ENCODE measurements at regions not wholly inside any gene's neighbourhood (a gene's known extent, or its start where the extent isn't known, plus 50 kb on each side); places are given as distances from the start of the nearest gene placed in this dataset.

- H3K27ac ChIP-seq, result no peak overlapping the region
- H3K4me3 ChIP-seq, result no peak overlapping the region
- in situ Hi-C loops (cut with MboI; ENCODE audit: low pct_ligation_motif_present in 1 of 4, low pct_unique_long_range_greater_than_20kb in 1 of 4, low sequenced_read_pairs in 3 of 4) (no loop called here), intact Hi-C loops (cut with DNase I; ENCODE audit: low total_unique reads) (no loop called here)
- DNase-seq, result no peak
- TF ChIP-seq POLR2A (IDR thresholded peaks at IDR 0.05) (no peak), POLR2AphosphoS5 (IDR thresholded peaks at IDR 0.05) (no peak), CTCF (IDR thresholded peaks at IDR 0.05) (no peak), EP300 (IDR thresholded peaks at IDR 0.05; ENCODE audit: low read depth) (no peak)
- H3K36me3 ChIP-seq, result no peaks in the 10 kb centered on the region
- no peaks in the 10 kb centered on the region for H3K27me3 ChIP-seq
- no peaks in the 10 kb centered on the region for H3K9me3 ChIP-seq
- WGBS, 2 donors (ENCODE audit: low coverage in 1 of 2), result 58 to 69% methylated on average over 2 of the region's 2 CpGs
- H3K4me1 ChIP-seq, result no peaks in the 10 kb centered on the region
These were observed 459.7 kb downstream of the BTG1 start for GRCh38 chr12:91685917-91686316.

- H3K4me3 ChIP-seq, result no peak overlapping the region
- DNase-seq, result no peak
- intact Hi-C loops (cut with DNase I; ENCODE audit: low total_unique reads) (no loop called here), in situ Hi-C loops (cut with MboI; ENCODE audit: low pct_ligation_motif_present in 1 of 4, low pct_unique_long_range_greater_than_20kb in 1 of 4, low sequenced_read_pairs in 3 of 4) (no loop called here)
- no peaks in the 10 kb centered on the region for H3K27me3 ChIP-seq
- no peaks in the 10 kb centered on the region for H3K9me3 ChIP-seq
- 67 to 78% methylated on average over 1 to 11 of the region's 11 CpGs for WGBS, 2 donors (ENCODE audit: low coverage in 1 of 2)
- no peaks in the 10 kb centered on the region for H3K4me1 ChIP-seq
- no peak overlapping the region for H3K27ac ChIP-seq
- no peak for TF ChIP-seq POLR2AphosphoS5 (IDR thresholded peaks at IDR 0.05)
- TF ChIP-seq POLR2A (IDR thresholded peaks at IDR 0.05), result no peak
- no peak for TF ChIP-seq EP300 (IDR thresholded peaks at IDR 0.05; ENCODE audit: low read depth)
- no peak for TF ChIP-seq CTCF (IDR thresholded peaks at IDR 0.05)
- H3K36me3 ChIP-seq, result no peaks in the 10 kb centered on the region
These were observed 463.9 kb downstream of the BTG1 start for GRCh38 chr12:91681751-91682150.

GRCh38 chr12:91680864-91681263, 464.8 kb downstream of the BTG1 start:
- in situ Hi-C loops (cut with MboI; ENCODE audit: low pct_ligation_motif_present in 1 of 4, low pct_unique_long_range_greater_than_20kb in 1 of 4, low sequenced_read_pairs in 3 of 4), result no loop called here
- 65 to 71% methylated on average over 2 of the region's 2 CpGs for WGBS, 2 donors (ENCODE audit: low coverage in 1 of 2)
- H3K4me1 ChIP-seq, result no peaks in the 10 kb centered on the region
- H3K27ac ChIP-seq, result no peak overlapping the region
- H3K9me3 ChIP-seq, result no peaks in the 10 kb centered on the region
- DNase-seq, result no peak
- no peaks in the 10 kb centered on the region for H3K36me3 ChIP-seq
- TF ChIP-seq POLR2A (IDR thresholded peaks at IDR 0.05) (no peak), EP300 (IDR thresholded peaks at IDR 0.05; ENCODE audit: low read depth) (no peak), POLR2AphosphoS5 (IDR thresholded peaks at IDR 0.05) (no peak), CTCF (IDR thresholded peaks at IDR 0.05) (no peak)
- intact Hi-C loops (cut with DNase I; ENCODE audit: low total_unique reads), result no loop called here
- no peak overlapping the region for H3K4me3 ChIP-seq
- H3K27me3 ChIP-seq, result no peaks in the 10 kb centered on the region

- Histone ChIP-seq H3K9me3 (no peaks in the 10 kb centered on the region), H3K4me3 (no peak overlapping the region), H3K27me3 (no peaks in the 10 kb centered on the region), H3K4me1 (no peaks in the 10 kb centered on the region), H3K36me3 (no peaks in the 10 kb centered on the region), H3K27ac (no peak overlapping the region)
- in situ Hi-C loops (cut with MboI; ENCODE audit: low pct_ligation_motif_present in 1 of 4, low pct_unique_long_range_greater_than_20kb in 1 of 4, low sequenced_read_pairs in 3 of 4) (no loop called here), intact Hi-C loops (cut with DNase I; ENCODE audit: low total_unique reads) (no loop called here)
- 44 to 85% methylated on average over 1 of the region's 1 CpG for WGBS, 2 donors (ENCODE audit: low coverage in 1 of 2)
- no peak for TF ChIP-seq CTCF (IDR thresholded peaks at IDR 0.05)
- no peak for TF ChIP-seq POLR2AphosphoS5 (IDR thresholded peaks at IDR 0.05)
- TF ChIP-seq EP300 (IDR thresholded peaks at IDR 0.05; ENCODE audit: low read depth), result no peak
- no peak for TF ChIP-seq POLR2A (IDR thresholded peaks at IDR 0.05)
- DNase-seq, result no peak
These were observed 468.1 kb downstream of the BTG1 start for GRCh38 chr12:91677556-91677955.
